ENCODE measurements at regions not wholly inside any gene's neighbourhood (a gene's known extent, or its start where the extent isn't known, plus 50 kb on each side); places are given as distances from the start of the nearest gene placed in this dataset.

GRCh38 chr3:94217406-94217805, 154.5 kb downstream of the NSUN3 start:
- ATAC-seq (no peak), DNase-seq (no peak)
- TF ChIP-seq CTCF (IDR thresholded peaks at IDR 0.05): no peak
- Histone ChIP-seq H3K36me3 (ENCODE audit: control insufficient read depth, insufficient read depth, low read length) (no peaks in the 10 kb centered on the region), H3K4me1 (ENCODE audit: control insufficient read depth, insufficient read depth, low read length) (no peaks in the 10 kb centered on the region), H3K4me3 (ENCODE audit: low read length) (no peak overlapping the region), H3K9me3 (ENCODE audit: control insufficient read depth, insufficient read depth, low read length) (no peaks in the 10 kb centered on the region), H3K27me3 (ENCODE audit: control insufficient read depth, insufficient read depth, low read length) (no peaks in the 10 kb centered on the region), H3K27ac (ENCODE audit: low read length) (no peak overlapping the region)
- 84% methylated on average over 4 of the region's 4 CpGs for WGBS (ENCODE audit: insufficient coverage)
- no peak overlapping the region for H3K4me3 Mint-ChIP-seq
- H3K36me3 Mint-ChIP-seq: no peaks in the 10 kb centered on the region
- H3K27me3 Mint-ChIP-seq (ENCODE audit: low read depth in 2 of 2): no peaks in the 10 kb centered on the region
- intact Hi-C loops (cut with micrococcal nuclease): no loop called here
- H3K9me3 Mint-ChIP-seq: peaks cover 6 to 8% of the 10 kb centered on the region in 2 donors
- no peak overlapping the region for H3K27ac Mint-ChIP-seq
- H3K4me1 Mint-ChIP-seq: no peaks in the 10 kb centered on the region

GRCh38 chr3:94220426-94220825, 157.6 kb downstream of the NSUN3 start:
- H3K27ac Mint-ChIP-seq: no peak overlapping the region
- no peaks in the 10 kb centered on the region for H3K4me1 Mint-ChIP-seq
- no peak overlapping the region for H3K27ac ChIP-seq (ENCODE audit: low read length)
- no peak overlapping the region for H3K4me3 ChIP-seq (ENCODE audit: low read length)
- no peaks in the 10 kb centered on the region for H3K36me3 ChIP-seq (ENCODE audit: control insufficient read depth, insufficient read depth, low read length)
- TF ChIP-seq CTCF (IDR thresholded peaks at IDR 0.05): no peak
- peaks cover 2 to 5% of the 10 kb centered on the region in 2 donors for H3K9me3 Mint-ChIP-seq
- no peaks in the 10 kb centered on the region for H3K4me1 ChIP-seq (ENCODE audit: control insufficient read depth, insufficient read depth, low read length)
- 93% methylated on average over 1 of the region's 2 CpGs for WGBS (ENCODE audit: insufficient coverage)
- no peaks in the 10 kb centered on the region for H3K27me3 Mint-ChIP-seq (ENCODE audit: low read depth in 2 of 2)
- no peak for ATAC-seq
- no peak overlapping the region for H3K4me3 Mint-ChIP-seq
- H3K36me3 Mint-ChIP-seq: no peaks in the 10 kb centered on the region
- DNase-seq: no peak
- intact Hi-C loops (cut with micrococcal nuclease): no loop called here
- no peaks in the 10 kb centered on the region for H3K9me3 ChIP-seq (ENCODE audit: control insufficient read depth, insufficient read depth, low read length)
- H3K27me3 ChIP-seq (ENCODE audit: control insufficient read depth, insufficient read depth, low read length): no peaks in the 10 kb centered on the region

- DNase-seq: no peak
- no peaks in the 10 kb centered on the region for H3K9me3 ChIP-seq (ENCODE audit: control insufficient read depth, insufficient read depth, low read length)
- H3K36me3 ChIP-seq (ENCODE audit: control insufficient read depth, insufficient read depth, low read length): no peaks in the 10 kb centered on the region
- no peaks in the 10 kb centered on the region for H3K4me1 Mint-ChIP-seq
- ATAC-seq: no peak
- H3K27me3 Mint-ChIP-seq (ENCODE audit: low read depth in 2 of 2): no peaks in the 10 kb centered on the region
- no peak overlapping the region for H3K4me3 ChIP-seq (ENCODE audit: low read length)
- no peak overlapping the region for H3K27ac Mint-ChIP-seq
- H3K9me3 Mint-ChIP-seq: peaks cover 2 to 9% of the 10 kb centered on the region in 2 donors
- H3K36me3 Mint-ChIP-seq: no peaks in the 10 kb centered on the region
- H3K4me1 ChIP-seq (ENCODE audit: control insufficient read depth, insufficient read depth, low read length): no peaks in the 10 kb centered on the region
- intact Hi-C loops (cut with micrococcal nuclease): no loop called here
- no peak for TF ChIP-seq CTCF (IDR thresholded peaks at IDR 0.05)
- H3K27me3 ChIP-seq (ENCODE audit: control insufficient read depth, insufficient read depth, low read length): no peaks in the 10 kb centered on the region
- no peak overlapping the region for H3K27ac ChIP-seq (ENCODE audit: low read length)
- no peak overlapping the region for H3K4me3 Mint-ChIP-seq
Measured at GRCh38 chr3:94221829-94222228, 159.0 kb downstream of the NSUN3 start.

GRCh38 chr3:94225148-94225865, 162.4 kb downstream of the NSUN3 start:
- Histone ChIP-seq H3K4me1 (ENCODE audit: control insufficient read depth, insufficient read depth, low read length) (no peaks in the 10 kb centered on the region), H3K4me3 (ENCODE audit: low read length) (no peak overlapping the region), H3K27me3 (ENCODE audit: control insufficient read depth, insufficient read depth, low read length) (no peaks in the 10 kb centered on the region), H3K27ac (ENCODE audit: low read length) (no peak overlapping the region), H3K9me3 (ENCODE audit: control insufficient read depth, insufficient read depth, low read length) (no peaks in the 10 kb centered on the region), H3K36me3 (ENCODE audit: control insufficient read depth, insufficient read depth, low read length) (no peaks in the 10 kb centered on the region)
- Mint-ChIP-seq H3K27ac (no peak overlapping the region), H3K4me1 (no peaks in the 10 kb centered on the region), H3K27me3 (ENCODE audit: low read depth in 2 of 2) (no peaks in the 10 kb centered on the region), H3K4me3 (no peak overlapping the region), H3K36me3 (no peaks in the 10 kb centered on the region), H3K9me3 (peaks cover 2 to 12% of the 10 kb centered on the region in 2 donors)
- no peak for DNase-seq
- intact Hi-C loops (cut with micrococcal nuclease): no loop called here
- no peak for ATAC-seq
- WGBS (ENCODE audit: insufficient coverage): 86% methylated on average over 5 of the region's 5 CpGs
- TF ChIP-seq CTCF (IDR thresholded peaks at IDR 0.05): no peak

All from natural killer cell (primary cell).